Epithelial cell of esophagus (primary cell): ENCODE measurements at regions not wholly inside any gene's neighbourhood (a gene's known extent, or its start where the extent isn't known, plus 50 kb on each side); places are given as distances from the start of the nearest gene placed in this dataset.

ENCODE experiments used
- DNase-seq: peaks from one replicate; pipeline ENCODE4 v3.0.0; 2010; ENCODE audit warnings: low read depth
- H3K4me3 ChIP-seq: 2 replicates; pipeline ENCODE4 v1.5.1; 2011; ENCODE audit warnings: mild to moderate bottlenecking, low read length, control low read depth
- CTCF ChIP-seq: IDR thresholded peaks from 2 replicates; pipeline ENCODE4 v1.5.1; 2011; ENCODE audit warnings: low read depth, mild to moderate bottlenecking, low read length, control low read depth, inconsistent platforms; ENCODE audit not compliant: insufficient read depth; ENCODE audit errors: missing control alignments

GRCh38 chr7:155965010-155965409, 152.7 kb upstream of the SHH start:
- peak; percentile 54 for DNase-seq
- no peak overlapping the region for H3K4me3 ChIP-seq
- TF ChIP-seq CTCF, result no peak

DNA sequence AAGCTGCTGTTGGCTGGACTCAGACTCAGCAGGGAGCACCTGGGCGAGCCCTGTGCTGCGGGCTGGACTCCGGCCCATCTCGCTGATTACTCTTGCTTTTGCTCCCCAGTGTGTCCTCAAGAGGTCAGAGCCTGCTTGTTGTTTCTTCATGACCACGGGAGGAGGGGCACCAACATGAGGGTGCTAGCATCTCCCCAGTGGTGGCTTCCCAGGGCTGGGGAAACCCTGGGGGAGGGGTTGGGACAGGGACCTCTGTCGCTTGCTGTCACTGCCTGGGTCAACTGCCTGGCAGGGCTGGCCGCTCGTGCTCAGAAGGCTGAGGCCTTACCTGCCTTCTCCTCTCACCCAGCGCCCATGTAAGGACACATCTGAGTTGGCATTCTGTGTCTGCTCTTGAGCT, 152.3 kb upstream of the SHH start:
- no peak overlapping the region for H3K4me3 ChIP-seq
- DNase-seq, result no peak
- no peak for TF ChIP-seq CTCF

GRCh38 chr7:155963771-155964195, 151.5 kb upstream of the SHH start:
- DNase-seq, result no peak
- no peak for TF ChIP-seq CTCF

GRCh38 chr7:155963356-155963755, 151.1 kb upstream of the SHH start:
- no peak for TF ChIP-seq CTCF
- H3K4me3 ChIP-seq, result no peak overlapping the region
- DNase-seq, result no peak

More at GRCh38 chr7:155963771-155964195, 151.5 kb upstream of the SHH start:
- no peak overlapping the region for H3K4me3 ChIP-seq

- TF ChIP-seq CTCF, result no peak
- DNase-seq, result no peak
- no peak overlapping the region for H3K4me3 ChIP-seq
Observed at GRCh38 chr7:155962968-155963300, 150.7 kb upstream of the SHH start.

- no peak overlapping the region for H3K4me3 ChIP-seq
- TF ChIP-seq CTCF, result no peak
- DNase-seq, result peak; percentile 87
Observed at GRCh38 chr7:155962191-155962967, 150.1 kb upstream of the SHH start.

GRCh38 chr7:155961241-155962190, 149.3 kb upstream of the SHH start:
- peak; percentile 88 for DNase-seq
- no peak for TF ChIP-seq CTCF
- H3K4me3 ChIP-seq, result no peak overlapping the region
